Stimulated activated CD4-positive, alpha-beta T cell treated with anti-CD3 and anti-CD28 coated beads, Interleukin-12 subunit alpha, Interleukin-12 subunit beta, amount 100 ng/mL, for 48 hours (primary cell): ENCODE measurements at regions not wholly inside any gene's neighbourhood (a gene's known extent, or its start where the extent isn't known, plus 50 kb on each side); places are given as distances from the start of the nearest gene placed in this dataset.

Experiments
- DNase-seq, 3 donors: peaks; one replicate each; pipeline ENCODE4 v3.0.0-alpha.2; 2020; ENCODE audit warnings: low read depth in 2 of 3, low spot score in 1 of 3

- no peak for DNase-seq
Measured at GRCh38 chr21:41689289-41689583, 77.6 kb downstream of the RIPK4 start.

GRCh38 chr21:41687633-41688032 lies 79.2 kb downstream of the RIPK4 start:
- no peak for DNase-seq

GRCh38 chr21:41686664-41687063 lies 80.2 kb downstream of the RIPK4 start:
- DNase-seq = no peak

- no peak for DNase-seq
Measured at GRCh38 chr21:41685511-41686149, 81.2 kb downstream of the RIPK4 start.

GRCh38 chr21:41684381-41685245 lies 82.2 kb downstream of the RIPK4 start:
- no peak for DNase-seq

- DNase-seq = no peak
Measured at GRCh38 chr21:41683815-41684214, 83.0 kb downstream of the RIPK4 start.

GRCh38 chr21:41682719-41683179 lies 84.1 kb downstream of the RIPK4 start:
- no peak for DNase-seq

- DNase-seq = no peak
Measured at GRCh38 chr21:41681939-41682718, 84.7 kb downstream of the RIPK4 start.

- DNase-seq = no peak
Measured at GRCh38 chr21:41681348-41681801, 85.5 kb downstream of the RIPK4 start.

- DNase-seq = no peak
Measured at GRCh38 chr21:41680444-41681347, 86.2 kb downstream of the RIPK4 start.

GRCh38 chr21:41678924-41679318 lies 87.9 kb downstream of the RIPK4 start:
- peak in 1 of 3 donors; percentile 4 for DNase-seq

- no peak for DNase-seq
Measured at GRCh38 chr21:41678016-41678923, 88.6 kb downstream of the RIPK4 start.

- no peak for DNase-seq
Measured at GRCh38 chr21:41677671-41678015, 89.2 kb downstream of the RIPK4 start.

- DNase-seq = no peak
Measured at GRCh38 chr21:41676198-41676597, 90.7 kb downstream of the RIPK4 start.

GRCh38 chr21:41675574-41675973 lies 91.3 kb downstream of the RIPK4 start:
- DNase-seq = no peak

- DNase-seq = no peak
Measured at GRCh38 chr21:41674402-41674801, 92.5 kb downstream of the RIPK4 start.

- no peak for DNase-seq
Measured at GRCh38 chr21:41673596-41674335, 93.1 kb downstream of the RIPK4 start.

- DNase-seq = no peak
Measured at GRCh38 chr21:41673071-41673470, 93.8 kb downstream of the RIPK4 start.

- DNase-seq = no peak
Measured at GRCh38 chr21:41672543-41672915, 94.3 kb downstream of the RIPK4 start.
